WI38 (cell line): ENCODE measurements at regions not wholly inside any gene's neighbourhood (a gene's known extent, or its start where the extent isn't known, plus 50 kb on each side); places are given as distances from the start of the nearest gene placed in this dataset.

ENCODE experiments used
- H3K4me3 ChIP-seq: 2 replicates; pipeline ENCODE4 v1.5.1; 2011; ENCODE audit warnings: low read depth, mild to moderate bottlenecking, control low read depth, low read length
- TF ChIP-seq, protein P1 (sequence below): IDR thresholded peaks from 2 replicates; pipeline ENCODE4 v1.5.1; 2012; ENCODE audit warnings: low read depth, mild to moderate bottlenecking, control low read depth, low read length

DNA sequence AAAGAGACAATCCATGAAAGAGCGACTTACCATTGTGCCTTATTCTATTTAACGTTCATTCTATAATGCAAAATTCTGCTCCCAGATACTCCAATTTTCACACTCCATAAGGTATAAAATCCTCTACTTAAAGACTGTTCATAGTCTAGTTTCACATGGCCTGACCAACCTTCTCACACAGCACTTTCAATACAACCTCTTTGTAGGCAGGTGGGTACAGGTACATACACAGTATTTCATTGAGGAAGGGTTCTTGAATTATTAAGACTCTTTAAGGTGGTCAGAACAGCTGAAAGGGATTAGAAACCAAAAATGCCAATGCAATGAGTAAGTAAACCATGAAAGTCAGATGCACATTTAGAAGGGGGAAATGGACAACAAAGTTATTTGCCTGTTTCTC lies 352.0 kb downstream of the PARP8 start:
- H3K4me3 ChIP-seq, result no peak overlapping the region
- TF ChIP-seq, protein P1, sequence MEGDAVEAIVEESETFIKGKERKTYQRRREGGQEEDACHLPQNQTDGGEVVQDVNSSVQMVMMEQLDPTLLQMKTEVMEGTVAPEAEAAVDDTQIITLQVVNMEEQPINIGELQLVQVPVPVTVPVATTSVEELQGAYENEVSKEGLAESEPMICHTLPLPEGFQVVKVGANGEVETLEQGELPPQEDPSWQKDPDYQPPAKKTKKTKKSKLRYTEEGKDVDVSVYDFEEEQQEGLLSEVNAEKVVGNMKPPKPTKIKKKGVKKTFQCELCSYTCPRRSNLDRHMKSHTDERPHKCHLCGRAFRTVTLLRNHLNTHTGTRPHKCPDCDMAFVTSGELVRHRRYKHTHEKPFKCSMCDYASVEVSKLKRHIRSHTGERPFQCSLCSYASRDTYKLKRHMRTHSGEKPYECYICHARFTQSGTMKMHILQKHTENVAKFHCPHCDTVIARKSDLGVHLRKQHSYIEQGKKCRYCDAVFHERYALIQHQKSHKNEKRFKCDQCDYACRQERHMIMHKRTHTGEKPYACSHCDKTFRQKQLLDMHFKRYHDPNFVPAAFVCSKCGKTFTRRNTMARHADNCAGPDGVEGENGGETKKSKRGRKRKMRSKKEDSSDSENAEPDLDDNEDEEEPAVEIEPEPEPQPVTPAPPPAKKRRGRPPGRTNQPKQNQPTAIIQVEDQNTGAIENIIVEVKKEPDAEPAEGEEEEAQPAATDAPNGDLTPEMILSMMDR, result no peak

DNA sequence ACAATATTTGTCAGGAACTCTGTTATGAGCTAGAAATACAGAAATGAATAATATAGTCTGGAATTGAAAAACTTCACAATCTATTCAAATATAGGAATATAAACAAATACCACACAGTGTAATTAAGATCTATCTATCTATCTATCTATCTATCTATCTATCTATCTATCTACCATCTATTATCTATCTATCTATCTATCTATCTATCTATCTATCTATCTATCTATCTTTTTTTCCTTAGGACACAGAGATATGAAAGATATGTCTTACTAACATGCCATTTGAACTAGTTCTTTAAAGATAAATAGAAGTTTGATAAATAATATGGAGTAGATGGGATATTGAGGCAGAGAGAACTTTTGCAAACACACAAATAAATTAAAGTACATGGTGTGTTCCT lies 357.8 kb downstream of the PARP8 start:
- no peak overlapping the region for H3K4me3 ChIP-seq
- TF ChIP-seq, protein P1, result no peak

DNA sequence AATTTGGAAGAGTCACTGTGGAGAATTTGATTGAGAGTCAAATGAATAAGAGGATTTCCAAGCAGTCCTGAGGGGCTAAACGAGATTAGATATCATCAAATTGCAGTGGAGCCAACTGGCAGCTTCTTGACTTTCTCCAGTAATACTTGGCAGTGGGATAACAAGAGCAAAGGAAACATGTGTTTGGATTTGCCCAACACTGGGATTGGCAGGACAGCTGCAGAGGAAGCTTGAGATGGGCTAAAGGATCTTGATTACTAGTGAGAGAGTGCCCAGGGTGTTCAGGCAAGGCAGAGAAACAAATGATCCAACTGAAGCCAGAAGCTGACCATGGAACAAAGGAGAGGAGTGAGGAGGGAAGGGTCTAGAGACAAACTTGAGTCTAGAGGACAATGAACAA lies 356.0 kb upstream of the ISL1 start:
- H3K4me3 ChIP-seq, result no peak overlapping the region
- TF ChIP-seq, protein P1, result no peak

DNA sequence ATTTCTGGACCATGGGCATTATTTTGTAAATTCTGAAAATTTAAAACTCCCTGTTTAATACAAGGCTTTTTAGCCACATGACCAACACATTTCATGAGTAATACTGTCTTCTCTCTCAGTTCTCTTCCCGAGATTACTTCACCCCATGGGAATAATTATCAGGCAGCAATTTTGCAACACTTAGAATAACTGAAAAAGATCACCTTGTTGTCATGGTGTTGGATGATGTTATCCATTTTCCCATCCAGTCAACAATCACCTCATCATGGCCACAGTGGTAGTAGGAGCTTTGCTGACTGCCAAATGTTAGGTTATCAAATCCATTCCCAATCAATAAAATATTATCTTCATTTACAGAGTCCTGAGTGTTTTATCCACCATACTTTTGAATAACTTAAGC lies 354.9 kb upstream of the ISL1 start:
- no peak overlapping the region for H3K4me3 ChIP-seq
- TF ChIP-seq, protein P1, result no peak

DNA sequence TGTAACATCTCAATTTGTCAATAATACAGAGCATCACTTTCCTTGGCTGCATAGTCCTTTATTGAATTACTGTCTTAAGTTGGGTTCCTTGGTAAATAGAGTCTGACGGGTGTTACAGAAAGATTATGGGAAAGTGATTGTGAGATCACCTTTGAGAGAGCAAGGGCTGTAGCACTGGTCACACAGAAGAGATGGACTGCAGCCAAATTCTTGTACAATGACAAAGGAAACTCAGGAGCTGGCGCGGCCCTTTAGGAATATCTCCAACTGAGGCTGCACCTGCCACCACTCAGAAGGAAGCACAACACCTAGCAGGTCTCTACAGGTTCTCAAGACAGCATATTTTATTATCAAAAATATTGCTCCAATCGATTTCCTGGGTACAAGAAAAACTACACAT lies 350.0 kb upstream of the ISL1 start:
- H3K4me3 ChIP-seq, result no peak overlapping the region
- TF ChIP-seq, protein P1, result no peak

DNA sequence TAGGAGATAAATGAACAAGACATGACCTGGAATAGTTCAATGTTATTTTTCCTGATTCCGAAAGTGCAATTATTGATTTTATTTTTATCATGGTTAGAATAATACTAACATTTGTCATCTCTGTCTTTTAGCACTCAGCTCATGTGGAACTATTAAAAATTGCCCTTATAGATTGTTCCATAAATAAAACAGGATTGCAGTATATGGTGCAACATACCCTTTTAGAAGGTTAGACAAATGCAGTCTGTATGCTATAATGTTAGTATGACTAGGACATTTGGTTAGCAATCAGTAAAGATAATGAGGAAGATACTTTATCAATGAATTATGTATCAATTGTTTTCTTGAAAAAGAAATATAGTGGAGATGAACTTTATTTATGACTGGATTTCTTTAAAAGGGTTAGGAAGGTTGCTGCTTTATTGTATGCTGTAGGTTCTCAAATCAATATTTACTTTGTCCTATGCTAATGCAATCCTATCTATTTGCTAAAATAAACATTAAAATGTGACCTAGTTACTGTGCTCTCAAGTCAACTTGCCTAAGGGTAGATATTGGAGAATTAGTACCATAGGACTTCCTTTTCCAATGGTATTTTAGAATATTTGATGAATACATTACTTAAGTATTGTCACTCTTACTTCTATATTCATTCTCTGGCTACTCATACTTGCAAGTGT lies 348.9 kb upstream of the ISL1 start:
- H3K4me3 ChIP-seq, result no peak overlapping the region
- TF ChIP-seq, protein P1, result no peak

DNA sequence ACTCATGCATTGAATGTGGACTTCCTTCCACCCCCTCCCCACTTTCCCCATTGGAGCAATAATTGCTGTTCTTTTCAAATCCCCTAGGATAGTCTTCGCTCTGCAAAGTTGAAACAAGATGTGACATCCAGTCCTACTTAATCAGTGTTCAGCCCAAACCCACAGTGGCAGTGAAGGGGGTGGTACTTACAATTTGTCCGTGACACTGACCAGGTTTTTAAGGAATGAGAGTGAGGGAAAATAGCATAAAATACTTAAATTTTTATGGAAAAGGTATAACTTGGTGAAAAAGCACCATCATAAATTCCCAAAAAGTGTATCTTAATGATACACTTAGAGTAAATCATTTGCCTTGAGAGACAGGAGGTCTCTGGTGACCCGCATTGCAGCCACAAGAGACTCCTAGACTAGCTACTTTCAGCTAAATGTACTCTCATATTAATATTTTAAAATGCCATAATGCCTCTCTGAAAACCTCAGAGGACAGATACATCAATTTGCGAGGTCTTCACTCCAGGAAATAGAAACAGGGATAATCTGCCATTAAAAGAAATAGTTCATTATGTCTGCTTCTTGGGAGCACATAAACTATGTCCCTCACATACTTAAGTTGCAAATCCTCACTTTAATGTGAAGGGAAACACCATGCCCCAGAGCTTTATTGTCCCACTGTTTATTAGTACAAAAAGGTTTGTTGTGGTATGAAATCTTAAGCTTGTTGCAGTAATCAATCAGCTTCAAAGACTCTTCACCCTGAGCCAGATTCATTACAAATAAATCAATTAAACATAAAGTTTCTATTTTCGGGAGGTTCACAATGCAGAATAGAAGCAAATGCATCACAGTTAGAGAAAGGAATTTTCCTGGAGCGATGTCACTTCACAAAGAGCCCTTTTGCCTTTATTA lies 343.6 kb upstream of the ISL1 start:
- H3K4me3 ChIP-seq, result no peak overlapping the region
- TF ChIP-seq, protein P1, result no peak
